Endothelial cell (in vitro differentiated cells): ENCODE measurements at regions not wholly inside any gene's neighbourhood (a gene's known extent, or its start where the extent isn't known, plus 50 kb on each side); places are given as distances from the start of the nearest gene placed in this dataset.

ENCODE experiments used
- DNase-seq: peaks from one replicate; pipeline ENCODE4 v3.0.0; 2021; ENCODE audit warnings: low spot score
- H3K27ac Mint-ChIP-seq: one replicate; pipeline ENCODE4 v1.8.0; 2021; ENCODE audit warnings: mixed read lengths, inconsistent platforms; ENCODE audit not compliant: unreplicated experiment
- H3K27me3 Mint-ChIP-seq: one replicate; pipeline ENCODE4 v1.8.0; 2021; ENCODE audit warnings: mild to moderate bottlenecking, moderate library complexity, mixed read lengths, inconsistent platforms; ENCODE audit not compliant: unreplicated experiment
- H3K36me3 Mint-ChIP-seq: one replicate; pipeline ENCODE4 v1.8.0; 2021; ENCODE audit warnings: mild to moderate bottlenecking, low read depth, mixed read lengths, inconsistent platforms; ENCODE audit not compliant: unreplicated experiment
- H3K4me1 Mint-ChIP-seq: one replicate; pipeline ENCODE4 v1.8.0; 2021; ENCODE audit warnings: mild to moderate bottlenecking, mixed read lengths, inconsistent platforms; ENCODE audit not compliant: unreplicated experiment
- H3K4me3 Mint-ChIP-seq: one replicate; pipeline ENCODE4 v1.8.0; 2021; ENCODE audit warnings: mild to moderate bottlenecking, mixed read lengths, inconsistent platforms; ENCODE audit not compliant: unreplicated experiment
- H3K9me3 Mint-ChIP-seq: one replicate; pipeline ENCODE4 v1.8.0; 2021; ENCODE audit warnings: mixed read lengths, inconsistent platforms; ENCODE audit not compliant: unreplicated experiment
- CTCF ChIP-seq: fragments of 200-600 bp; sonication (generic); IDR thresholded peaks from one replicate; pipeline ENCODE4 v1.5.0; 2021; ENCODE audit warnings: antibody characterized with exemption; ENCODE audit not compliant: unreplicated experiment

GRCh38 chr13:22175241-22175640 lies 504.4 kb downstream of the FGF9 start:
- Mint-ChIP-seq H3K9me3 (no peaks in the 10 kb centered on the region), H3K4me3 (no peak overlapping the region), H3K4me1 (no peaks in the 10 kb centered on the region), H3K36me3 (no peaks in the 10 kb centered on the region), H3K27me3 (no peaks in the 10 kb centered on the region), H3K27ac (no peak overlapping the region)
- no peak for DNase-seq
- TF ChIP-seq CTCF: no peak

- Mint-ChIP-seq H3K27ac (no peak overlapping the region), H3K9me3 (no peaks in the 10 kb centered on the region), H3K36me3 (no peaks in the 10 kb centered on the region), H3K27me3 (no peaks in the 10 kb centered on the region), H3K4me1 (no peaks in the 10 kb centered on the region), H3K4me3 (no peak overlapping the region)
- DNase-seq: no peak
- TF ChIP-seq CTCF: no peak
Observed at GRCh38 chr13:22175815-22176214, 504.9 kb downstream of the FGF9 start.

- H3K27ac Mint-ChIP-seq: no peak overlapping the region
- no peaks in the 10 kb centered on the region for H3K9me3 Mint-ChIP-seq
- no peaks in the 10 kb centered on the region for H3K27me3 Mint-ChIP-seq
- no peaks in the 10 kb centered on the region for H3K4me1 Mint-ChIP-seq
- no peak overlapping the region for H3K4me3 Mint-ChIP-seq
- no peak for TF ChIP-seq CTCF
- no peak for DNase-seq
- H3K36me3 Mint-ChIP-seq: no peaks in the 10 kb centered on the region
Observed at GRCh38 chr13:22176968-22177520, 506.2 kb downstream of the FGF9 start.

GRCh38 chr13:22178878-22179277 lies 508.0 kb downstream of the FGF9 start:
- no peaks in the 10 kb centered on the region for H3K9me3 Mint-ChIP-seq
- no peaks in the 10 kb centered on the region for H3K4me1 Mint-ChIP-seq
- TF ChIP-seq CTCF: no peak

GRCh38 chr13:22187329-22187728 lies 516.5 kb downstream of the FGF9 start:
- H3K4me3 Mint-ChIP-seq: no peak overlapping the region
- DNase-seq: no peak
- H3K9me3 Mint-ChIP-seq: no peaks in the 10 kb centered on the region
- H3K36me3 Mint-ChIP-seq: no peaks in the 10 kb centered on the region
- no peaks in the 10 kb centered on the region for H3K4me1 Mint-ChIP-seq
- no peak overlapping the region for H3K27ac Mint-ChIP-seq
- TF ChIP-seq CTCF: no peak
- H3K27me3 Mint-ChIP-seq: no peaks in the 10 kb centered on the region

More at GRCh38 chr13:22178878-22179277, 508.0 kb downstream of the FGF9 start:
- Mint-ChIP-seq H3K27me3 (no peaks in the 10 kb centered on the region), H3K27ac (no peak overlapping the region), H3K4me3 (no peak overlapping the region), H3K36me3 (no peaks in the 10 kb centered on the region)
- DNase-seq: no peak
